ENCODE measurements at regions not wholly inside any gene's neighbourhood (a gene's known extent, or its start where the extent isn't known, plus 50 kb on each side); places are given as distances from the start of the nearest gene placed in this dataset.
A peak's percentile ranks its signal among the peaks of the same experiment; 100 is the strongest.
"Not testable (repeated sequence)": the region's sequence is repeated elsewhere in the genome, so short reads cannot be mapped to it uniquely, and the experiment has no call there.

DNA sequence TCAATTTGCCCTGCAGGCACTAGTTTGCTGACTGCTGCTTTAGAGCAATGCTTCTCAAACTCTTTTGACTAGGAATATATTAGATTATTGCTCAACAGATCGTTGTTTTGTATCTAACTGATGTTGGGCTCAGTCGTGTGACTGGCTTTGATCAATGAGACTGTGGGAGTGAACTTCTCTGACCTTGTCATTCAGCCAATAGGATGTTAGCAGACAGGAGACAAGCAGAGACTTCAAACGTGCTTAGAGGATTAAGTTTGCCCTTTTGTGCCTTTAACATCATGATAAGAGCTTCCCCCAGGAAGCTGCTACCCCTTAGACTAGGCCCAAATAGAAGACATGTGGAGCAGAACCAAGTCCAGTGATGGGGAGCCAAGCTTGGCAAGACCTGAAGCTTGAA lies 76.7 kb upstream of the ELK3 start:
- no peaks in the 10 kb centered on the region for H3K27me3 ChIP-seq
- intact Hi-C loops (cut with DNase I) = no loop called here
- ATAC-seq (no peak), DNase-seq (no peak)
- H3K9me3 ChIP-seq = no peaks in the 10 kb centered on the region
- no peak overlapping the region for H3K4me3 ChIP-seq
- TF ChIP-seq, protein P1, sequence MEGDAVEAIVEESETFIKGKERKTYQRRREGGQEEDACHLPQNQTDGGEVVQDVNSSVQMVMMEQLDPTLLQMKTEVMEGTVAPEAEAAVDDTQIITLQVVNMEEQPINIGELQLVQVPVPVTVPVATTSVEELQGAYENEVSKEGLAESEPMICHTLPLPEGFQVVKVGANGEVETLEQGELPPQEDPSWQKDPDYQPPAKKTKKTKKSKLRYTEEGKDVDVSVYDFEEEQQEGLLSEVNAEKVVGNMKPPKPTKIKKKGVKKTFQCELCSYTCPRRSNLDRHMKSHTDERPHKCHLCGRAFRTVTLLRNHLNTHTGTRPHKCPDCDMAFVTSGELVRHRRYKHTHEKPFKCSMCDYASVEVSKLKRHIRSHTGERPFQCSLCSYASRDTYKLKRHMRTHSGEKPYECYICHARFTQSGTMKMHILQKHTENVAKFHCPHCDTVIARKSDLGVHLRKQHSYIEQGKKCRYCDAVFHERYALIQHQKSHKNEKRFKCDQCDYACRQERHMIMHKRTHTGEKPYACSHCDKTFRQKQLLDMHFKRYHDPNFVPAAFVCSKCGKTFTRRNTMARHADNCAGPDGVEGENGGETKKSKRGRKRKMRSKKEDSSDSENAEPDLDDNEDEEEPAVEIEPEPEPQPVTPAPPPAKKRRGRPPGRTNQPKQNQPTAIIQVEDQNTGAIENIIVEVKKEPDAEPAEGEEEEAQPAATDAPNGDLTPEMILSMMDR (IDR thresholded peaks at IDR 0.05) = no peak
- H3K4me1 ChIP-seq = peaks cover 0 to 12% of the 10 kb centered on the region in 2 donors
- H3K27ac ChIP-seq = no peak overlapping the region
- H3K36me3 ChIP-seq = no peaks in the 10 kb centered on the region

GRCh38 chr12:96120359-96121100 lies 73.6 kb upstream of the ELK3 start:
- intact Hi-C loops (cut with DNase I) = no loop called here
- Histone ChIP-seq H3K27ac (peak overlapping the region in 1 of 2 donors; percentile 40), H3K4me1 (peaks cover 0 to 12% of the 10 kb centered on the region in 2 donors), H3K9me3 (no peaks in the 10 kb centered on the region), H3K36me3 (no peaks in the 10 kb centered on the region), H3K4me3 (no peak overlapping the region), H3K27me3 (no peaks in the 10 kb centered on the region)
- DNase-seq (peak in 3 of 4 donors; percentile 46 to 76 (median 68)), ATAC-seq (peak; percentile 93)
- TF ChIP-seq, protein P1 (IDR thresholded peaks at IDR 0.05) = no peak

DNA sequence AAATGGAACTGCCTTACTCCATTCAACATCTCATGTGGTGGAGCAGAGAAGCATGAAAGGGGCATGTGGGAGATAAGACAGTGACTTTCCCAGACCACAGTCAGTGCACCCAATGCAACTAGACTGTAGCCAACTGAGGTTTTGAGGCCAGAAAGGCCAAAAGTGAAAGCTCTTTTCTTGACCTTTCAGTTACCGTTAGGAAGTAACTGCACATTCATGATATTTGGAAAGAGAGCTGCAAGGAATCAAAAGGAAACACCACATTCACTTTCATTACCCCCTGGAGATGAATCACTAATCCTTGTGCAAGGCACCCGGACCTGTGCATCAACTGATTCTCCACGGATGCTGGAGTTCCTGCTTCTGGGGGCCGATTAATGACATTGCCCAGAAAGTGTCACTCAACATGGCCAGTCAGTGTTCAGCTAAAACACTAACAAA lies 72.9 kb upstream of the ELK3 start:
- Histone ChIP-seq H3K36me3 (no peaks in the 10 kb centered on the region), H3K4me1 (peaks cover 0 to 12% of the 10 kb centered on the region in 2 donors), H3K27ac (peak overlapping the region in 1 of 2 donors; percentile 40), H3K27me3 (no peaks in the 10 kb centered on the region), H3K9me3 (no peaks in the 10 kb centered on the region), H3K4me3 (no peak overlapping the region)
- DNase-seq = no peak
- peak; percentile 55 for ATAC-seq
- TF ChIP-seq, protein P1 (IDR thresholded peaks at IDR 0.05) = no peak
- intact Hi-C loops (cut with DNase I) = no loop called here

GRCh38 chr12:96128292-96128691 lies 65.9 kb upstream of the ELK3 start:
- H3K27me3 ChIP-seq; H3K9me3 ChIP-seq; DNase-seq; H3K27ac ChIP-seq; H3K4me1 ChIP-seq; ATAC-seq; H3K4me3 ChIP-seq; H3K36me3 ChIP-seq; intact Hi-C loops (cut with DNase I): not testable (repeated sequence)

GRCh38 chr12:96130396-96131059 lies 63.6 kb upstream of the ELK3 start:
- intact Hi-C loops (cut with DNase I) = no loop called here

More at GRCh38 chr12:96130396-96131059, 63.6 kb upstream of the ELK3 start:
- Histone ChIP-seq H3K36me3 (no peaks in the 10 kb centered on the region), H3K27ac (no peak overlapping the region), H3K27me3 (no peaks in the 10 kb centered on the region), H3K4me3 (no peak overlapping the region), H3K9me3 (no peaks in the 10 kb centered on the region), H3K4me1 (peaks cover 0 to 3% of the 10 kb centered on the region in 2 donors)
- no peak for ATAC-seq
- DNase-seq = no peak
- TF ChIP-seq, protein P1 (IDR thresholded peaks at IDR 0.05) = no peak
